ENCODE measurements at regions not wholly inside any gene's neighbourhood (a gene's known extent, or its start where the extent isn't known, plus 50 kb on each side); places are given as distances from the start of the nearest gene placed in this dataset.

DNA sequence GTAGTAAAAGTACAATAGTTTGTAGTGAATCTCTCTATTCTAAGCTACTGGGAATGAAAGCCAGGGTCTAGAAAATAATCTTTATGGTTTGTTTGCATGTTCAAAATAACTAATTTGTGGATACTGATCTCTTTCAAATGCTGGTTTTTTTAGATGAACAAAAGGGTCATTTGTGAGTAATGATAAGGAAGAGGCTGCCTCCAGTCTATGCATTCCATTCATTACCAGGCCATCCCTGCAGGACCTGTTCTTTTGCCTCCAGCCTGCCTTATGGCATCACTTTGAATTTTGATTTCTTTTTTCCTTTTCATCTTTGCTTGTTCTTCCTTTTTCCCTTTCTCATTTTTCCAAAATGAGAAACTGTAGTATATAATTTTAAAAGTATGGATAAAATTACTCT is 312.3 kb downstream of the CWC27 start:
- Histone ChIP-seq H3K23ac (ENCODE audit: insufficient read length) (no peak overlapping the region), H3K4me3 (ENCODE audit: extremely low read depth in 1 of 4, insufficient read depth in 2 of 4, low read depth in 3 of 4, low read length in 4 of 4) (no peak overlapping the region), H3K27ac (ENCODE audit: low read depth, low read length) (no peak overlapping the region), H3K56ac (replicated peaks; ENCODE audit: insufficient read length, low read depth, low read length) (no peak overlapping the region), H3K79me1 (ENCODE audit: low read depth, low read length) (no peaks in the 10 kb centered on the region), H3K36me3 (ENCODE audit: control insufficient read depth in 2 of 4, insufficient read depth in 4 of 4, low read length in 3 of 4) (no peaks in the 10 kb centered on the region), H2BK15ac (ENCODE audit: low read length) (no peak overlapping the region), H2BK12ac (ENCODE audit: low read depth, low read length) (no peak overlapping the region), H3K9ac (replicated peaks in 1 of 4; ENCODE audit: extremely low read depth in 1 of 4, low read depth in 3 of 4, low read length in 3 of 4) (no peak overlapping the region), H3K27me3 (replicated peaks in 1 of 4; ENCODE audit: control insufficient read depth in 3 of 4, extremely low read depth in 1 of 4, insufficient read depth in 3 of 4, low read length in 3 of 4) (no peaks in the 10 kb centered on the region), H3K14ac (ENCODE audit: insufficient read length) (no peak overlapping the region), H4K91ac (replicated peaks; ENCODE audit: insufficient read length, low read length) (no peak overlapping the region), H2BK5ac (ENCODE audit: low read depth, low read length) (no peak overlapping the region), H2BK120ac (replicated peaks; ENCODE audit: low read depth, low read length) (no peak overlapping the region), H4K5ac (ENCODE audit: insufficient read length, low read depth, low read length) (no peak overlapping the region), H2AK5ac (ENCODE audit: low read depth, low read length) (no peak overlapping the region), H3K18ac (ENCODE audit: extremely low read depth, low read length) (no peak overlapping the region), H4K20me1 (replicated peaks in 1 of 2; ENCODE audit: control insufficient read depth in 1 of 2, insufficient read depth in 2 of 2, low read length in 2 of 2) (no peaks in the 10 kb centered on the region), H4K8ac (ENCODE audit: extremely low read depth, insufficient read depth, low read length) (no peak overlapping the region), H3K4me1 (replicated peaks in 1 of 4; ENCODE audit: control insufficient read depth in 3 of 4, insufficient read depth in 4 of 4, low read length in 3 of 4) (peaks cover 0 to 7% (median 2%) of the 10 kb centered on the region in 4 experiments; a peak in 2 of 7 replicates), H3K9me3 (ENCODE audit: insufficient read depth in 2 of 2, low read depth in 1 of 2, low read length in 1 of 2) (no peaks in the 10 kb centered on the region), H3K4me2 (ENCODE audit: insufficient read depth in 1 of 2, low read depth in 2 of 2, low read length in 2 of 2) (no peak overlapping the region), H3K4ac (replicated peaks; ENCODE audit: insufficient read length, low read depth, low read length) (no peak overlapping the region), H2BK20ac (ENCODE audit: low read length) (no peak overlapping the region), H3K23me2 (ENCODE audit: low read depth, low read length) (no peaks in the 10 kb centered on the region), H2AFZ (ENCODE audit: low read length) (no peak overlapping the region), H3K79me2 (ENCODE audit: control insufficient read depth in 1 of 2, insufficient read depth in 2 of 2, low read length in 2 of 2) (no peaks in the 10 kb centered on the region)
- ChIA-PET CTCF (ENCODE audit: partially characterized antibody) (no interaction called here), POLR2A (ENCODE audit: partially characterized antibody) (no interaction called here)
- DNase-seq (ENCODE audit: low read depth in 1 of 2, low spot score in 2 of 2) (no peak), FAIRE-seq (no peak)
- TF ChIP-seq SUZ12 (IDR thresholded peaks at IDR 0.05; ENCODE audit: low read length) (no peak), EP300 (IDR thresholded peaks at IDR 0.05; ENCODE audit: borderline replicate concordance in 1 of 2, low read depth in 2 of 2, low read length in 2 of 2) (no peak)

Data from H1 (cell line).